Lung microvascular endothelial cell (primary cell): ENCODE measurements at regions not wholly inside any gene's neighbourhood (a gene's known extent, or its start where the extent isn't known, plus 50 kb on each side); places are given as distances from the start of the nearest gene placed in this dataset.
"Not testable (repeated sequence)": the region's sequence is repeated elsewhere in the genome, so short reads cannot be mapped to it uniquely, and the experiment has no call there.

Experiments
- DNase-seq, 2 donors: peaks; one replicate each; pipeline versions ENCODE4 v3.0.0 to v3.0.0-alpha.2; 2010; ENCODE audit warnings: low read depth in 2 of 2

GRCh38 chr2:43073401-43073825 is 153.0 kb downstream of the ZFP36L2 start:
- DNase-seq, result peak in 1 of 2 donors; percentile 34

- no peak for DNase-seq
Measured at GRCh38 chr2:43071599-43072550, 154.5 kb downstream of the ZFP36L2 start.

DNA sequence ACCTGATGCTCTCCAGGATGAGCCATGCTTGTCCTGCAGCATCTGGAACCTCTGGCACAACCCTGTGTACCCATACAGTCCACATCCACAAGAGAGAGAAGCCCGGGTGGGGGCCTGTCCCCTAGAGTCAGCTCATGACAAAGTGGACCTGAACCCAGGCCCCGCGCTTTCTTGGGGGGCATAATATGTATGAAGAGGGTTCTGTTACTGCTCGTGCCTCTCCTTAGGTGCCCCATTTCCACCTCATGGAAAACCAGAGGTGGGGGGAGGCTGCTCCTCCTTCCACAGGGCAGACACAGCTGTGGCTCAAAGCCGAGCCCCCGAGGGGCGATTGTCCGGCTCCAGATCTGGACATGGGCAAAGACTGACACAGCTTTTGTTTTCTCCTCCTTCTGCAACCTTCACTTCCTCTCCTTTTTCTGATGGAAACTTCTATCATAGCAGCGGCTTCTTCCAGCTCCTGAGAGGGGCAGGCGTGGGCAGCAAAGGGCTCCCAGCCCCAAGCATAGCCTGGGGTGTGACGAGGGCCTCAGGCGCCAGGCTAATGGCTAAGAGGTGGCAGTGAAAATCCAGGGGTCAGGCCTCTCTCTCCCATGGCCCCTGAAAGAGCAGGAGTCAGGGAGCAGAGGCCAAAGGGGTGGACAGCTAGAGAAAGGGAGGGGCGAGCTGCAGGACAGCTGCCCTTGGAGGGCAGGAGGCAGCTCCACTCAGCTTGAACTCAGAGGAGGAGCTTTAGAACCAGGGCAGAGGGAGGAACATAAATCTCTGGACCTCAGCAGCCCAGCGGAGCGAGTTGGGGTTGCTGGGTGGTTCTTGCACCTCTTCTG is 155.5 kb downstream of the ZFP36L2 start:
- no peak for DNase-seq

- DNase-seq, result peak in 1 of 2 donors; percentile 54
Measured at GRCh38 chr2:43070030-43070429, 156.4 kb downstream of the ZFP36L2 start.

DNA sequence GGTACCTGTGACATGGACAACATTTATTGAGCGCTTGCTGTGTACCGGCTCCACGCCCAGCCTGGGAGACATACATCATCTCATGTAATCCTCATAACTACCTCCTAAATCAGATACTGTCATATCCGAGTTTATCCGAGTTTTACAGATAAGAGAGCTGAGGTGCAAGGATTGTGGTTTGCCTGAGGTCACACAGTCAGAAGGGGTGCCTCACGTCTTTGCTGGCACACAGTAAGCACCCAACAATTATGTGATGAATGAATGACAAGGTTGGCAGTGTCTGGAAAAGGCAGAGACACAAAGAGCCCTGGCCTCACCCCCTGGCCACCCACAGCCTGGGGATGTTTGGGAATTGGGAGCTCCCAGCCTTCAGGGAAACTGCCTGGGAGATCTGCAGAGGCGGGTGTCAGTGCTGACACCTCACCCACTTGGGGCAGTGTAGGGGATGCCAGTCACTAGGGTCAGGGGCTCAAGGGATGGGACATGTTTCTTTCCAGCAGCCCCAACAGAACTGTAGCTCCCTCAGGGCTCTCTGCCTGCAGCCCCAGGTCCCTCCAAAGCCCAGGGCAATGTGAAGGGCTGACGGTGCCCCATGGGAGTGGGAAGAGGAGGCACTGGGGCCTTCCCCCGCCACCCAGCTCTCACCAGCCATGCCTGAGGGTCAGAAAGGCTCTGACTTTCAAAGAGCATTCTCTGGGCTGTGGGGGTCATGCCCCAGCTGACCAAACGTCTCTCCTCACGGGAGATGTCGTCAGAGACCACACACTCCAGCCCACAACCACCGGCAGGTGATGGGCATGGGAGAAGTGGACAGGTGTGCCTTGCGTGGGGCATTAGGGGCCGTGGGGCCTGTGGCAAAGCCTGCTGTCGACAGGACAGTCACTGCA is 157.5 kb downstream of the ZFP36L2 start:
- DNase-seq, result no peak

- no peak for DNase-seq
Measured at GRCh38 chr2:43068041-43068533, 158.3 kb downstream of the ZFP36L2 start.

- DNase-seq, result no peak
Measured at GRCh38 chr2:43067254-43068040, 159.0 kb downstream of the ZFP36L2 start.

DNA sequence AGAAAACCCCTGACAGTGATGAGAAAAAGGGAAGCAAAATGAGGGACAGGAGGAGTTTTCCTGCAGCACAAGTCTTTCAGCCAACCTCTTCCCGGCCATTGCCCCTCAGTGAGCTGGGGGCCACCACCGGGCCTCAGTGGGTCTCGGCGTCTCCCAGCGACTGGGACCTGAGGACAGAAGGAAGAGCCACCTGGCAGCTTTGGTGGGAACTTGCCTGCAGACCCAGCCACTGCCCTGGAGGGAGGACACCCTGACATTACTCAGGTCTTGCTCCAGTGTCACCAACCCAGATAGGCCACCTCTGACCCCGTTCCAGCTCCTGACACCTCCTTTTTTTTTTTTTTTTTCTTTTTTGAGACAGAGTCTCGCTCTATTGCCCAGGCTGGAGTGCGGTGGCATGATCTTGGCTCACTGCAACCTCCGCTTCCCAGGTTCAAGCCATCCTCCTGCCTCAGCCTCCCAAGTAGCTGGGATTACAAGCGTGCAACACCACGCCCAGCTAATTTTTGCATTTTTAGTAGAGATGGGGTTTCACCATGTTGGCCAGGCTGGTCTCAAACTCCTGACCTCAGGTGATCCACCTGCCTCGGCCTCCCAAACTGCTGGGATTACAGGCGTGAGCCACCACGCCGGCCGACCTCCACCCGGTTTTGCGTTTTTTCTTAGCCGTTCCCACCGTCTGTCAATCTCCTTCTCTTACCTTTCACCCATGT is 159.7 kb downstream of the ZFP36L2 start:
- DNase-seq, result not testable (repeated sequence)

GRCh38 chr2:43065871-43066270 is 160.5 kb downstream of the ZFP36L2 start:
- DNase-seq, result no peak

GRCh38 chr2:43065036-43065435 is 161.4 kb downstream of the ZFP36L2 start:
- no peak for DNase-seq

DNA sequence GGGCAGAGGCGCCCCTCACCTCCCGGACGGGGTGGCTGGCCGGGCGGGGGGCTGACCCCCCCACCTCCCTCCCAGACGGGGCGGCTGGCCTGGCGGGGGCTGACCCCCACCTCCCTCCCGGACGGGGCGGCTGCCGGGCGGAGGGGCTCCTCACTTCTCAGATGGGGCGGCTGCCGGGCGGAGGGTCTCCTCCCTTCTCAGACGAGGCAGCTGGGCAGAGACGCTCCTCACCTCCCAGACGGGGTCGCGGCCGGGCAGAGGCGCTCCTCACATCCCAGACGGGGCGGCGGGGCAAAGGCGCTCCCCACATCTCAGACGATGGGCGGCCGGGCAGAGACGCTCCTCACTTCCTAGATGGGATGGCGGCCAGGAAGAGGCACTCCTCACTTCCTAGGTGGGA is 163.3 kb downstream of the ZFP36L2 start:
- not testable (repeated sequence) for DNase-seq

GRCh38 chr2:43062058-43062457 is 164.3 kb downstream of the ZFP36L2 start:
- no peak for DNase-seq

- no peak for DNase-seq
Measured at GRCh38 chr2:43060390-43061016, 165.9 kb downstream of the ZFP36L2 start.

DNA sequence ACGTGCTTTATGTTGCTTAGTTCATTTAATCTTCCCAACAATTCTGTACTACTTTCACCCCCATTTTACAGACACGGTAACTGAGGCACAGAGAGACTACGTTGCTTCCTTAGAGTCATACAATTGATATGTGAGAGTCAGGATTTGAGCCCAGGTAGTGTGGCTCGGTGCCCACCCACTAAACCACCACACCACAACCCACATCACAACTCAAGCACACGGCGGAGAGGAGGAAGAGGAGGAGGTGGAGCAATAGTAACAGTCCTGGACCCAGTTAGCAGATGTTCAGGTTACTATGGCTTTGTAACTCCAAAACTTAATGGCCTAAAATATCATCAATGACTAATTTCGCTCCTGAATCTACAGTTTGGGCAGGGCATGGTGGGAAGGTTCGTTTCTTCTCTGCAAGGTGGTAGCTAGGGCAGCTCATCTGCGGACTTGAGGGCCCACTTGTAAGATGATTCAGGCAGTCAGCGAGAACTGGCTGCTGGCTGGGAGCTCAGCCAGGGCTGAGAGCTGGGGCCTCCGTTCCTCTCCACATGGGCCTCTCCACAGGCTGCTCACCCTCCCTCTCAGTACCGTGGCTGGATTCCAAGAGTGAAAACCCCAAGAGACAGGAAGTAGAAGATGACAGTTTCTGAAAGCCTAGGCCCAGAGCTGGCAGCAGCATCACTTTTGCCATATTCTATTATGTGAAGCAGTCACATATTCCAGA is 167.1 kb downstream of the ZFP36L2 start:
- peak; percentile 95 for DNase-seq

DNA sequence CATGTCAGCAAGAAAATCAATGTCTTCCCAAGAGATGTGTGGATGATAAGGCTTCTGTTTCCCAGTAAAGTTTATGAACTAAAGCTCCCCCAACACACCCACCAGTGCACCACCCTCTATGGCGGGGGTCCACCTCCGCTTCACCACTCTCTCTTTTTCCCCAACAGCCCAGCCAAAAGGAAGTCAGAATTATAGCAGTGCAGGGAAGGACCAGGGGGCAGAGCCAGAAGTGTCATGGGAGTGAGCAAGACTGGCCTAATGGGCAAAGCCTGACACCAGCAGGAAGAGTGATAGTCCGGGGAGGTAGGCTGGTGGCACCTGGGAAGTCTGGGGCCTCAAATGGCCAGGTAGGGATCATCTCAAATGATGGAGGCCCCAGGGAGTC is 167.7 kb downstream of the ZFP36L2 start:
- no peak for DNase-seq

- DNase-seq, result no peak
Measured at GRCh38 chr2:43057742-43058725, 168.4 kb downstream of the ZFP36L2 start.

DNA sequence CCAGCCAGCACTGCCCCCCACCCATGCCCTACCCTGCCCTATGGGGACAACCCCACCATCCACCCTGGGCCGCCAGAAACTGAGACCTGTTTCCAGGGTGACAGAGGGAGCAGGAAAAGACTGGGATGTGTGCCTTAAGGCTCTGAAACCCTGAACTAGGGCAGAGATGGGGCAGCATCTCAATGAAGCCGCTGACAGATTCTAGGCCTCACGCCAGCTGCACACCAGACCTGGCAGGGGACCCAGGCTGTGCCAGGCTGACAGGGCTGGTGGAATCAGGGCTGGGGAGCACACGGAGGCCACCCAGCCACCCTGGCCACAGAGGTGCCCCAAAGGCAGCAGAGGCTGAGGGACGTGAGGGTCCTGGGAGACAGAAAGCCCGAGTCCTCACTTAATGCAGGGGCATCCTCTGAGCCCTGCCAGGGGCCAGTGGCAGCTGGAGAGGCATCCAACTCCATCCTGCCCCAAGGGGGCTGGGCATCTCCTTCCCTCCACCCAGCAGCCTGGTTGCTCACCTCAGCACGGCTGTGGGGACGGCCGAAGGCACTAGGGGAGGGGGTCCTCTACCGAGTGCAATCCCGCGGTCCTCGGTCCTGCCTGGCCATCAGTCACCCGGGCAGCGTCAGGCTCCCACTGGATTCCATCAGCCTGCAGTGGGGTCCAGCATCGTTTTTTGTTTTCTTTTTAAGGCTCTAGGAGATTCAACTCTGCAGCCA is 169.2 kb downstream of the ZFP36L2 start:
- DNase-seq, result no peak
